ENCODE measurements at regions not wholly inside any gene's neighbourhood (a gene's known extent, or its start where the extent isn't known, plus 50 kb on each side); places are given as distances from the start of the nearest gene placed in this dataset.

- no peak for DNase-seq (ENCODE audit: low read depth)
- no peak overlapping the region for H3K4me3 ChIP-seq (ENCODE audit: low read length)
- TF ChIP-seq CTCF (IDR thresholded peaks at IDR 0.05; ENCODE audit: insufficient read depth, low read depth, low read length, missing control alignments): no peak
Observed at GRCh38 chr20:52461582-52461981, 270.0 kb upstream of the ZFP64 start.

- DNase-seq (ENCODE audit: low read depth): no peak
- no peak for TF ChIP-seq CTCF (IDR thresholded peaks at IDR 0.05; ENCODE audit: insufficient read depth, low read depth, low read length, missing control alignments)
- H3K4me3 ChIP-seq (ENCODE audit: low read length): no peak overlapping the region
Observed at GRCh38 chr20:52459150-52459549, 267.6 kb upstream of the ZFP64 start.

- TF ChIP-seq CTCF (IDR thresholded peaks at IDR 0.05; ENCODE audit: insufficient read depth, low read depth, low read length, missing control alignments): no peak
- no peak overlapping the region for H3K4me3 ChIP-seq (ENCODE audit: low read length)
- DNase-seq (ENCODE audit: low read depth): peak; percentile 33
Observed at GRCh38 chr20:52457826-52458225, 266.2 kb upstream of the ZFP64 start.

DNA sequence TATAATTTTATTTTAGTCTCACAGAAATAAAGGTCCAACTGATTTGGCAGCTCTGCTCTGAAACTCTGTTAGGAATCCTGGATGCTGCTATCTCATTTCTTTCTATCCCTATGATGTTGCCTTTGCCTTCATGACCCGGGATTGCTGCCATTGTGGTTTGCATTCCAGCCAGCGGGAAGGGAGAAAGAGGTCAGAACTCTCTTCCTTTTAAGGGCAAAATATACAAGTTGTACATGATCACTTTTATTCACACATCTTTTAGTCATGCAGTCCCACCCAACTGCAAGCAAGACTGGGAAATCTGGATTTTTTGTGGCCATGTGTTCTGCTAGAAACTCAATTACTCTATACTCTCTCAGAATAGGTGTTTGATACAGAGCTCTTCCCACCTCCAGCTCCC, 263.1 kb upstream of the ZFP64 start:
- no peak for DNase-seq (ENCODE audit: low read depth)
- no peak for TF ChIP-seq CTCF (IDR thresholded peaks at IDR 0.05; ENCODE audit: insufficient read depth, low read depth, low read length, missing control alignments)
- H3K4me3 ChIP-seq (ENCODE audit: low read length): no peak overlapping the region

DNA sequence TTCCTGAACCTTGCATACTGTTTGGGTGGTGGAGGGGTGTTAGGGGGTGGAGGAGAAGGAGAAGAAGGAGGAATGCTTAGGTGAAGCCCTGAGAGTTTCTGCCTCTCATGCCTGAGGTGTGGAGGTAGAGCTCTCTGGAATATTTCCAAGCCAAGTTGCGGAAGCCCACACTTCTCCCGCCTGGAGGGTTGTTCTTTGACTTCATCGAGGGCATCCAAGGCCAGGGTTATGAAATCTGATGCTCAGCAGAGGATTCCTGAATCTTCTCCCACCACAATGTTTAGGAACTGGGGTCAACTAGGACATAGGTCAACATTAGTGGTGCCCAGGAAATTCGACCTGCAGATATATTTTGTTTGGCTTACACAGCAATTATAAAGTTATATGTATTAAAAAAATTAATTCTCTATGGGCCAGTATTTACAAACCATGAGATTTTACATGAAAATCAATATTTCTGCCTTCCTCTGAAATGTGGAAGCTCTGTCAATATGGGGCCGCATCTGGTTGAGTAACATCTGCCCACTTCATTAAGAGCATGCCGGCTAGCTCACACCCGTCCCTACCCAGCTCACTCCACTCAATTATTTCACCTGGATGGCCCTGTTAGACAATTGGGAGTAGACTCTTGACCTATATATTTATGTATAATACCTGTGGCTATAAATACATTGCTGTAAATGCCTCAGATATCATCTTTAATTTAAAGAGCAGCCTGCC, 257.1 kb upstream of the ZFP64 start:
- TF ChIP-seq CTCF (IDR thresholded peaks at IDR 0.05; ENCODE audit: insufficient read depth, low read depth, low read length, missing control alignments): no peak
- H3K4me3 ChIP-seq (ENCODE audit: low read length): no peak overlapping the region
- DNase-seq (ENCODE audit: low read depth): no peak

DNA sequence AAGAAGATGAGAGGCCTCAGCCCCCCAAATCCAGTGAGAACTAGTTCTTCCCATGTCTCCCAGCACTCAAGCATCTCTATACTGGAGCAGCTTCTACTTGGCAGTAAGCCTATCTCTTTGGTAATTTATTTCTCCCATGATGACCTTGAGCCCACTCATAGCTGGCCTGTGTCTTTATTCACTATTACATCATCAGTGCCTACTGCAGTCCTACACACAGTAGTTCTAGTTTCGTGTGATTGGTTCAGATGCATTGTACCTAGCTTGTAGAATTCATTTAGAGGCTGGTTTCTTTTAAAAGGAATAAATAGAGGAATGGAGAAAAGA, 255.6 kb upstream of the ZFP64 start:
- no peak for TF ChIP-seq CTCF (IDR thresholded peaks at IDR 0.05; ENCODE audit: insufficient read depth, low read depth, low read length, missing control alignments)
- no peak for DNase-seq (ENCODE audit: low read depth)
- H3K4me3 ChIP-seq (ENCODE audit: low read length): no peak overlapping the region

All from epithelial cell of esophagus (primary cell).